Glutamatergic neuron (in vitro differentiated cells): ENCODE measurements at regions not wholly inside any gene's neighbourhood (a gene's known extent, or its start where the extent isn't known, plus 50 kb on each side); places are given as distances from the start of the nearest gene placed in this dataset.
A peak's percentile ranks its signal among the peaks of the same experiment; 100 is the strongest.

Experiments used
- DNase-seq: peaks from one replicate; pipeline ENCODE4 v3.0.0; 2022
- H3K27ac Mint-ChIP-seq: one replicate; pipeline ENCODE4 v1.8.0; 2020; ENCODE audit warnings: mild to moderate bottlenecking, mixed read lengths, inconsistent platforms; ENCODE audit not compliant: unreplicated experiment
- H3K27me3 Mint-ChIP-seq: one replicate; pipeline ENCODE4 v1.8.0; 2020; ENCODE audit warnings: mild to moderate bottlenecking, moderate library complexity, mixed read lengths, inconsistent platforms; ENCODE audit not compliant: unreplicated experiment
- H3K36me3 Mint-ChIP-seq: one replicate; pipeline ENCODE4 v1.8.0; 2020; ENCODE audit warnings: mild to moderate bottlenecking, mixed read lengths, inconsistent platforms; ENCODE audit not compliant: unreplicated experiment
- H3K4me1 Mint-ChIP-seq: one replicate; pipeline ENCODE4 v1.8.0; 2020; ENCODE audit warnings: mild to moderate bottlenecking, low read depth, mixed read lengths, inconsistent platforms; ENCODE audit not compliant: unreplicated experiment
- H3K4me3 Mint-ChIP-seq: one replicate; pipeline ENCODE4 v1.8.0; 2020; ENCODE audit warnings: mild to moderate bottlenecking, mixed read lengths, inconsistent platforms; ENCODE audit not compliant: unreplicated experiment
- H3K9me3 Mint-ChIP-seq: one replicate; pipeline ENCODE4 v1.8.0; 2020; ENCODE audit warnings: mild to moderate bottlenecking, moderate library complexity, mixed read lengths, inconsistent platforms; ENCODE audit not compliant: unreplicated experiment
- TF ChIP-seq, protein P1 (sequence below): fragments of 200-600 bp; sonication (generic); IDR thresholded peaks from one replicate; pipeline ENCODE4 v1.5.0; 2021; ENCODE audit not compliant: partially characterized antibody, unreplicated experiment

DNA sequence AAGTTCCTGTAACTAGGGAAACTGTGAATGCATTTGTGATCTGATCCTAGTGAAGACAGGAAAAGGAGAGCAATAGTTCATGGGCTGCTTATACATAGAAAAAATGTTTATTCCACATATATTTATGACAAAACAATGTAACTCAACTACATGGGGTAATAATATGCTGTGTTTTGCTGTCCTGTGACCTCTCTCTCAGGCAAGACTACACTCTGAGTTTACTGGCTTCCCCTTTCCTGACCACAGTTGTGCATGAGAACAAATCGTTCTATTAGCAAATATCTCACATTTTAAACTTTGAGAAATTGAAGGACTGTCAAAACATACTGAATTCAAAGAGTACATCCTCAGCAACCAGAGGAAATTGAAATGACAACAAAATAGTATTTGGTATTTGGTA, 161.9 kb upstream of the TRPC6 start:
- no peaks in the 10 kb centered on the region for H3K9me3 Mint-ChIP-seq
- no peak overlapping the region for H3K27ac Mint-ChIP-seq
- DNase-seq, result no peak
- peaks cover 5% of the 10 kb centered on the region for H3K4me1 Mint-ChIP-seq
- TF ChIP-seq, protein P1, sequence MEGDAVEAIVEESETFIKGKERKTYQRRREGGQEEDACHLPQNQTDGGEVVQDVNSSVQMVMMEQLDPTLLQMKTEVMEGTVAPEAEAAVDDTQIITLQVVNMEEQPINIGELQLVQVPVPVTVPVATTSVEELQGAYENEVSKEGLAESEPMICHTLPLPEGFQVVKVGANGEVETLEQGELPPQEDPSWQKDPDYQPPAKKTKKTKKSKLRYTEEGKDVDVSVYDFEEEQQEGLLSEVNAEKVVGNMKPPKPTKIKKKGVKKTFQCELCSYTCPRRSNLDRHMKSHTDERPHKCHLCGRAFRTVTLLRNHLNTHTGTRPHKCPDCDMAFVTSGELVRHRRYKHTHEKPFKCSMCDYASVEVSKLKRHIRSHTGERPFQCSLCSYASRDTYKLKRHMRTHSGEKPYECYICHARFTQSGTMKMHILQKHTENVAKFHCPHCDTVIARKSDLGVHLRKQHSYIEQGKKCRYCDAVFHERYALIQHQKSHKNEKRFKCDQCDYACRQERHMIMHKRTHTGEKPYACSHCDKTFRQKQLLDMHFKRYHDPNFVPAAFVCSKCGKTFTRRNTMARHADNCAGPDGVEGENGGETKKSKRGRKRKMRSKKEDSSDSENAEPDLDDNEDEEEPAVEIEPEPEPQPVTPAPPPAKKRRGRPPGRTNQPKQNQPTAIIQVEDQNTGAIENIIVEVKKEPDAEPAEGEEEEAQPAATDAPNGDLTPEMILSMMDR, result no peak
- H3K36me3 Mint-ChIP-seq, result no peaks in the 10 kb centered on the region
- H3K4me3 Mint-ChIP-seq, result no peak overlapping the region
- H3K27me3 Mint-ChIP-seq, result no peaks in the 10 kb centered on the region

DNA sequence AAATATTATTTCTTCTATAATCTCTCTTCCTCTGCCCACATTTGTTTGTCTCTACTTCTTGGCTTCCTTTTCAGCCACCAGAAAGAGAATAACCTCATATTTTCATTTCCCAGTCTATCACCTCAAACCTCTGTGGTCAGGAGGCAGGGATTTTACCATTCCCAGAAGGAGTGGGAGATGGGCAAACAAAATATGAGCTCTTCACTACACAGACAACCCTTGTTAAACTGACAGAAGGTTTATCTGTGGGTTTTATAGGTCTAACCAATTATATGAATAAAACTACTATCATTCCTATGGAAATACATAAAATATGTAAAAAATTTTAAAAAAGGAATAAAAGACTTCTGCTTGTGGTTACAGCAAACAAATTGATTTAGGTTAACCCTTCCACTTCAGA, 160.0 kb upstream of the TRPC6 start:
- TF ChIP-seq, protein P1, result no peak
- Mint-ChIP-seq H3K9me3 (no peaks in the 10 kb centered on the region), H3K36me3 (no peaks in the 10 kb centered on the region), H3K4me3 (no peak overlapping the region), H3K27me3 (peaks cover 1% of the 10 kb centered on the region), H3K4me1 (peaks cover 5% of the 10 kb centered on the region), H3K27ac (no peak overlapping the region)
- no peak for DNase-seq

DNA sequence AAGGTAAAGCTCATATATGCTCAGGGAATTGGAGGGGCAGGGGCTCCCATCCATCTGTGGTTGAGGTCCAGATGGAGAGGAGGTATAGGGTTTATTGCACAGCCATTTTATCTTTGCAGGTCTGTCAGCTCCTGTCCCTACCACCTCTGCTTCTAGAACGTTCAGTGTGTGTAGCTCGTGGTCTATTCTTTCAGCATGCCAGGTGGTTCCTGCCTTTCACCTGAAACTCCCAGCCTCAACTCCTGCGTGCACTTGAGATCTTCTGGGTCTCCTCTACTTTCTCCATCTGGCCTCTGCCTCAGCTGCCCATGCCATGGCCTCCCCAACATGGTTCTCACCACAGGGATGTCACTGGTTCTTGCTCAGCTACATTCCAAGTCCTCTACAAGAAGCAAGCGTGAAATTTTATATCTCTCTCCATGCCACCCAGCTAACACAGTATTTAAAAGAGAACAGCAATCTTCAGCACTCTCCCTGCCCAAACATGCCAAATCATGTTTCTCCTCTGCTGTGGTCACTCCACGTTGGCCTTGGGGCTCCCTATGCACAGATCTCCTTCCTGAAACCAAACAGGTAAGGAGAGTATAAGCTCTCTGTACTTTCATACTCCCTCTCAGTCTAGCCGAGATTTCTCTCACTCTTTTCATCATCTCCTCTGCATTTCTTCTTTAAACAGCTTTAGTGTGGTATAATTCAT, 157.8 kb upstream of the TRPC6 start:
- H3K4me1 Mint-ChIP-seq, result peaks cover 11% of the 10 kb centered on the region
- H3K27ac Mint-ChIP-seq, result no peak overlapping the region
- TF ChIP-seq, protein P1, result no peak
- DNase-seq, result no peak
- no peak overlapping the region for H3K4me3 Mint-ChIP-seq
- no peaks in the 10 kb centered on the region for H3K9me3 Mint-ChIP-seq
- peaks cover 1% of the 10 kb centered on the region for H3K27me3 Mint-ChIP-seq
- no peaks in the 10 kb centered on the region for H3K36me3 Mint-ChIP-seq

DNA sequence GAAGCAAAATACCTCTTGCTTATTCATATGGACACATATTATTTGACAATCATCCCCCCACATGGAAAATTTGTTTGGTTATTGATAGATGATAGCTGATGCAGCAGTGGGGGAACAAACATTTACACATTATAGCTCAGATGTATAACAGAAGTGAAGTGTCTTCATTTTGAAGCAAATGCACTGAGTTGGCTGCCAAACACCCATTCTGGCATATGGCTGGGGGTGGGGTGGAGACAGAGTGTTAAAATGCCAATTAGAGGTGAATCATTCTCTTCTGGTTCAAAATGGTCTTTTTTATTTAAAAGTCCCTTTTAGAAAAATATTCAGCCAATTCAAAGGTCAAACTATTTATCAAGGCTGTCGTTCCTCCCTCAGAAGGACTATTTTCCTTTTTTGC, 157.3 kb upstream of the TRPC6 start:
- H3K9me3 Mint-ChIP-seq, result no peaks in the 10 kb centered on the region
- H3K4me1 Mint-ChIP-seq, result peaks cover 11% of the 10 kb centered on the region
- H3K4me3 Mint-ChIP-seq, result no peak overlapping the region
- H3K36me3 Mint-ChIP-seq, result no peaks in the 10 kb centered on the region
- no peak overlapping the region for H3K27ac Mint-ChIP-seq
- TF ChIP-seq, protein P1, result no peak
- peaks cover 1% of the 10 kb centered on the region for H3K27me3 Mint-ChIP-seq
- DNase-seq, result no peak

DNA sequence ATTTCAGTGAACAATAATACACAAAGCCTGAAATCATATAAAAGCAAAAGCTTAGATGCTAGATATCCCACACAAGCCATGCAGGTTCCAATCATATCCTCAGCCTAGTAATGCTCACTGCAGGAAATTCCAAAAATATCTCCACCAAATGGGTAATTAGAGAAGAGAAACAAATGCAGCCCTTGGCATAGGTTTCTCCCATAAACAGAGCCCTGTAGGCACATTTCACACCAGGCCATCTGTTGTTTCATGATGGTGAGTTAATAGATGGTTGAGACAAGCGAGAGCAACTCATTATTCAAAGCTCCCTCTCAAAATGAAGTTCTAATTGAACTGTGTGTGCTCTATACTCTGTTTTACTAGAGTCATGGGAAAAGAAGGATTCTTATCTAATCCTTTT, 154.6 kb upstream of the TRPC6 start:
- no peaks in the 10 kb centered on the region for H3K36me3 Mint-ChIP-seq
- peaks cover 1% of the 10 kb centered on the region for H3K27me3 Mint-ChIP-seq
- H3K27ac Mint-ChIP-seq, result peak overlapping the region; percentile 10
- DNase-seq, result no peak
- TF ChIP-seq, protein P1, result no peak
- peaks cover 11% of the 10 kb centered on the region for H3K4me1 Mint-ChIP-seq
- no peak overlapping the region for H3K4me3 Mint-ChIP-seq
- H3K9me3 Mint-ChIP-seq, result no peaks in the 10 kb centered on the region
